DMS53 (cell line): ENCODE measurements at regions not wholly inside any gene's neighbourhood (a gene's known extent, or its start where the extent isn't known, plus 50 kb on each side); places are given as distances from the start of the nearest gene placed in this dataset.
A peak's percentile ranks its signal among the peaks of the same experiment; 100 is the strongest.

Experiments
- DNase-seq: peaks from one replicate; lab custom pipeline; 2025; lab: John Stamatoyannopoulos, UW

- peak; percentile 30 for DNase-seq
Observed at GRCh38 chr1:114342376-114342775, 168.6 kb downstream of the TRIM33 start.

DNA sequence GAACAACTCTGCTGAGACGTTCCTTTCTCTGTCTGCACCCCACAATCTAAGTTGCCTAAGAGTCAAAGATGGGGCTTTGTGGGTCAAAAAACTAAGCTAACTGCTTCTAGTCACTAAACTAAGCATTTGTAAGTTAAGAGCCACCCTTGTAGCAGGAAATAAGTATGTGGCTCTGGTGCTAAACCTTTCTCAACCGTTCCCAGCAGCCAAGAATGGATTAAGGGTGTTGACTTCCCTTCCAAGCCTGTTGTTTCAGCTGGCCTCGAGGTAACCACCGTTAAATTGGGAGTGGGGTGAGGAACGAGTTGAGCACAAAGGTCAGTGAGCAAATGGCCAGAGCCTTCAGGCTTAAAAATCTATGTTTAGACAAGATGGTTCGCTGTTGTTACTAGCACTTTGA lies 169.1 kb downstream of the TRIM33 start:
- DNase-seq = peak; percentile 43

DNA sequence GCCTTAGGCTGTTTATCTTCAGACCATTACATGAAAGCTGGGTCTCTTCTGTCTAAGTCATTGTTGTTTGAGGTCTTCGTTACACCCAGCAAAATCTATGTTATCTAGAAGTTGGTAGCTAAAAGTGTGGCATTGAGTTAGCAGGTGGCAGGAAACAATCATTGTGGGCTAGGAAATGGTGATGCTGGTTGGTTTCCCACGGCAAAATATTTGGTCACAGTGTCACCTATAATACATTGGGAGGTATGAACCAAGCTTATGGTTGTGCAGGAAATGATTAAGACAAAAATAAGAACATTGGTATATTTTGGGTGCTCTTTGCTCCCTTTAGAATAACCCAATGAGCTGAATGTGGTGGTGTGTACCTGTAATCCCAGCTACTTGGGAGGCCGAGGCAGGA lies 169.7 kb downstream of the TRIM33 start:
- DNase-seq = no peak

DNA sequence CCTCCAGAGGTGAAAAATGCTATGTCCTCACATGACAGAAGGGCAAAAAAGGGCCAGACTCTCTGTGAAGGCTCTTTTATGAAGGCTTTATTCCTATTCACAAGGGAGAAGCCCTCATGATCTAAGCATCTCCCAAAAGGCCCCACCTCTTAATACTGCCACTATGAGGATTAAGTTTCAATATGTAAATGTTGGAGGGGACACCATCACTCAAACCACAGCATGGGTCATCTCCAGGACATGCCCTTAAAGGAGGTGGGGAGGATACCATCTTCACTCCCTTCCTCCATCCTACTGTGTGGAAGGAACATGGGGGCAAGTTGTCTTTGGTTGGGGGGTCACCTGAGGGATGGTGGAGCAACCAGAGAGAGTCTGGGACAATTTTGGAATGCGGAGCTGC lies 170.1 kb downstream of the TRIM33 start:
- DNase-seq = no peak

- no peak for DNase-seq
Observed at GRCh38 chr1:114339379-114339778, 171.6 kb downstream of the TRIM33 start.

DNA sequence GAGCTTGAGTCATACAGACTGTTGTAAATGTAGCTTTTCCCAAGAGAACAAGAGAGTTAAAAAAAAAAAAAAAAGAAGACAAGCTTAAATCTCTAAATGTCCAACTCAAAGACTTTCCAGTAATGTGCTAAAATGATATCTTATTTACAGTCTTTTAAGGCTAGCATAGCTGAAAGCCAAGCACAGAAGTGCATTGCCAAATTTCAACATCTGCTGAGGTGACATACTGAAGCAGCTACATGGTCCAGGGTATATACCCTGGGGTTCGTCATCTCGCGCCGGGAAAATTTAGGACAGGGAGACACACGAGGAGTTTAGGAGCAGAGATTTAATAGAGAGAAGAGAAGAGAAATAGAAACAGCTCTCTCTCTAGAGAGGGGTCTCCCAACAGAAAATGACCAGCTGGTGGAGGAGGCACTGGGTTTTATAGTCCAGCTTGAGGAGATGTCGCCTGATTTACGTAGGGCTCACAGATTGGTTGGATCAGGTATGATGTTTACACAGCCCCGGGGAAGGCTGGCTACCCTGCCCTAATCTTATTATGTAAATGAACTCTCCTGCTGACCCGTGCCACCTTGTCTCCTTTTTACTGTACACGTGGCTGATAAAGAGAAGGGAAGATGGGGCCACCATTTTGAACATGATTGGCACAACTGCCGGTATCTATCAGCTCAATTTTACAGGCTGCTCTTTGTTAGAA lies 172.7 kb downstream of the TRIM33 start:
- DNase-seq = no peak

- DNase-seq = no peak
Observed at GRCh38 chr1:114337417-114337816, 173.6 kb downstream of the TRIM33 start.

- DNase-seq = no peak
Observed at GRCh38 chr1:114336360-114336759, 174.6 kb downstream of the TRIM33 start.

GRCh38 chr1:114335273-114335672 lies 175.7 kb downstream of the TRIM33 start:
- DNase-seq = no peak

DNA sequence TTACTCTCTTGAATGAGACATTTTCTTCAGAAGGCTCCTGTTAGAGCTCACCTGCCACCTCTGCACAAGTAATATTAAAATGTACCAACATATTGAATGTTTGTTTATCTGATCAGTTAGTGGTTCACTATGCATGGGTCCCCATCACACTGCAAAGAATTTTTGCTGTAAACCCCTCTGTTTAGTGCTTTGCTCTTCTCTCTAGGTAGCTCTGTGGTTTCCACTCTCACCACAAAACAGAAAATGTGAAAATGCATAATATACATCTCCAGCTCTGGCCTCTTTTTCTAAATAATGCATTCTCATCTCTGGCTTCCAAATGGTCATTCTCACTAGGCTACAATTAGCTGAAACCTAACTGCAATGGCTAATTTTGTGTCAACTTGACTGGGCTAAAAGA lies 176.7 kb downstream of the TRIM33 start:
- DNase-seq = no peak

GRCh38 chr1:114333690-114334089 lies 177.3 kb downstream of the TRIM33 start:
- DNase-seq = no peak

DNA sequence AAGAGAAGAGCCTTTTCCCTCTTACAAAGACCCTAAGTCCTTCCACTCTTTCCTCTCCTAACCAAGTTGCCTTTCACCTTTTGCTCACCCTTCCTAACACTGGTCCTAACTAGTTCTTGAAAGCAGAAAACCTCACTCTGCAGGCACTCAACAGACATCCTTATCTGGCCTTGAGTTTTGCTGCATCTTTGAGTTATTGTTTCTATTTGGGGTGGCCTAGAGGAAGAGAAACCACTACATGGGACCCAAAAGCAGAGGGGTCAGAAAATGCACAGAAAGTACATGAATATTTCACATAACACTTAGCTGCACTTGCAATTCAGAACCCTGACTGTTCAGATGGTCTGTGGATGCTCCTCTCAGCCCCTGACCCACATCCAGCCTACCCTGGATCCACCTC lies 178.3 kb upstream of the SYT6 start:
- no peak for DNase-seq

DNA sequence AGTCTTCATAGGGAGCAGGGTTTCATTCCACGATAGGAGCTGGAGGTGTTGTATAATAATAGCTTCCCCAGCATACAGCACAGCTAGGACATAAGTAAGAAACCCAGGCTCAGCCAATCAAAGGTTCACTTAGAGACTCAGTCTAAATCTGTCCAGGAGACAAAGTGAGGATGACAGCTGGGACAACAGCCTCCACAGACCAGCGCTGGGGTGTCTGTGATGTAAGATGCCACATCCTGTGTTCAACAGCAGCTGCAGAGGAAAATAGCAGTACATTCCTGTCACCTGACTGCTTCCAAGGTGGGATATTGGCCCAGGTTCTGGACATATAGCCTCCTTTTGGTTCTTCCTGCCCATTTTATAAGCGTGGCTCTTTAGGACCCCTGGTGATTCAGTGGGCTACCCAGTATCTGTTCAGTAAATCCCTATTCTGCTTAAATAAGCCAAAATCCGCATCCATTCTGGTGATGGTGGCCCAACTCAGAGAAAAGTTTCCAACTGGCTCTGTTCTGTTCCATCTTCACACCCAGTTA lies 176.8 kb upstream of the SYT6 start:
- DNase-seq = peak; percentile 40

- DNase-seq = no peak
Observed at GRCh38 chr1:114328361-114328904, 174.8 kb upstream of the SYT6 start.

GRCh38 chr1:114324662-114324965 lies 170.9 kb upstream of the SYT6 start:
- no peak for DNase-seq

GRCh38 chr1:114323959-114324661 lies 170.4 kb upstream of the SYT6 start:
- no peak for DNase-seq

DNA sequence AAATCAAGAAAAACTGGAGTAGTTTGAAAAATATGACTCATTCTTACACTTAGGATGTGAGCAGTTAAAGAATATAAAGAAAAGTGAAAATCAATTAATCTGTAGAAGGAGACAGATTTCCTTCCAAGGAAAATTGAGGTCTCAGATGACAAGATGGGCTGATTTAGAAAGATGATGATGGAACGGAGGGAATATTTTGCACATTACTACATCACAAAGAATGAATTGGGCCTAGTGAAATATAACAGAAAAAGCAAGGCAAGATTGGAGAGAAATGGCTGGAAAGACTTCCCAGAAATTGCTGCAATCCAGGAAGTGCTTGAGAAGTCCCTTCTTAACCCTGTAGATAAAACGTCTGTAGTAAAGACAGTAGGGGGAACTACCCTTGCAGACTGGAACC lies 169.1 kb upstream of the SYT6 start:
- DNase-seq = no peak

GRCh38 chr1:114322207-114322606 lies 168.5 kb upstream of the SYT6 start:
- no peak for DNase-seq

DNA sequence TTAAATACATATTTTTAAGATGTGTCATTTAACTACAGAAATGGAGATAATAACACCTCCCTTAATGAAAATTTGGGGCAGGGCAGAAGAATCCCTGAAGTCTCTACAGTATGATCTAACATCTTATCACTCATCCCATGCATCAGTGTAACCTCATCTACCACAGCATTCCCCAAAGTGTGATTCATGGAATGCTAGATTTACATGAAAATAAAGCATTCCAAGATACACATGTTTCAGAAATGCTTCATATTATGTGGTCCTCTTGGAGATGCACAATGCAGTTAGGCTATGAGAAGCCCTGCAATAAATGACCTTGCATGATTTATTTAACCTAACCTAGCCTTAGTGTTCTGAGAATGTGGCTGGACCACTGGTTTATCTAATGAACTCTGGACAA lies 166.9 kb upstream of the SYT6 start:
- no peak for DNase-seq

- no peak for DNase-seq
Observed at GRCh38 chr1:114319418-114319817, 165.7 kb upstream of the SYT6 start.

DNA sequence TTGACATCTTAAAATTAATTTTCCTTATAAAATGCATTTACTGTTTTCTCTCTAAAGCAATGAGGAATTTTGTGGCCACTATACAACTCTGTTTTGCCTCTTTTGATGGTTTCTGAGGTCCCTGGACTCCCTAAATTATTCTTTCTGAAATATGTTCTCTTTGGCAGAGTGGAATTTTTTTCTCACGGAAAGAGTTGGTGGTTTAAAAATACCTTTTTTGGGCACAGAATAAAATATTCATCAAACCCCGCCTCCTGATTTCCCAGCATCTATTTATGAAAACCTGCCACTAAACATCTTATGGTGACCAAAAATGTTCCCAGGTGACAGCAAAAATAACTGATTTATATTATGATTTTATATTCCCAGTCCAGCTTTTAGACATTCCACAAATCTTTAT lies 165.3 kb upstream of the SYT6 start:
- no peak for DNase-seq

- DNase-seq = no peak
Observed at GRCh38 chr1:114316204-114316603, 162.5 kb upstream of the SYT6 start.

- DNase-seq = no peak
Observed at GRCh38 chr1:114315631-114316030, 162.0 kb upstream of the SYT6 start.

DNA sequence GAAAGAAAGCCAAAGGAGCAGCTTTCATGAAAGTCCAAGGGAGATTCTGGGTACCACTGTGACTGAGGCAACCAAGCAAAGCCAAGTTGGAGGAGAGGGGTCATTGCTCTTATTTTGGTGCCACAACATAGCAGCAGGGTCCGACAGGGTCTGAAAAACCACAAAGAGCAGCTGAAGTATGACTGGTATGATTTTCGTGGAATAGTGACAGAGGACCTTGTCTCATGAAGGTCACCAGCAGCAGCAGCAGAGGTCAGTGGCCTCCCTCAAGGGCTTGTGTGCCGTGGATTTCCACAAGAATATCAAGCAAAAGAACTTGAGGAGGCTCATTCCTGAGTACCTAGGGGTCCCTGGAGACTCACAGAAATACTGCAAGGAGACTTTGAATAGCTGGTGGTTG lies 160.9 kb upstream of the SYT6 start:
- no peak for DNase-seq
